ENCODE measurements at regions not wholly inside any gene's neighbourhood (a gene's known extent, or its start where the extent isn't known, plus 50 kb on each side); places are given as distances from the start of the nearest gene placed in this dataset.

DNA sequence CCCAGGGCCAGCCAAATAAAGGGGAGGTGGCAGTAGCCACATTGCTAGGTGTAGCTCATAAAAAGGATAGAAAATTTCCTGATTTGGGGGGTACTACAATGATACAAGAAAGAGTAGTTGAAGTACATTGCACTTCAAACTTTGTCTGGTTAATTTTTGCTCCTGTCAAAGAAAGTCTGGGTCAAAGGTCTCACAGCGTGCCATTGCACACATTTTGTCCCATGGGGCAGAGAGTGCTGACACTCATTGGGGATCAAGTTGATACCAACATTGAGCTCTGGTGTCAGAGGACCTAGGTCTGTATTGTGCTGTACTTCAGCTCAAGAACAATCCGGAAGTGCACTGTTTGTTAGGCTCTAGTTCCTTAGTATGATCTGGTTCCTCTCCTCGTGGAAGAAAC, 229.2 kb upstream of the AGTR2 start:
- no peak for DNase-seq (ENCODE audit: low spot score in 2 of 2, unreplicated experiment in 2 of 2)
- no peak overlapping the region for H3K27ac Mint-ChIP-seq
- no peak overlapping the region for H3K4me3 Mint-ChIP-seq
- H3K9me3 Mint-ChIP-seq = peaks cover 25% of the 10 kb centered on the region
- H3K36me3 Mint-ChIP-seq = peaks cover 57% of the 10 kb centered on the region
- TF ChIP-seq, protein P1, sequence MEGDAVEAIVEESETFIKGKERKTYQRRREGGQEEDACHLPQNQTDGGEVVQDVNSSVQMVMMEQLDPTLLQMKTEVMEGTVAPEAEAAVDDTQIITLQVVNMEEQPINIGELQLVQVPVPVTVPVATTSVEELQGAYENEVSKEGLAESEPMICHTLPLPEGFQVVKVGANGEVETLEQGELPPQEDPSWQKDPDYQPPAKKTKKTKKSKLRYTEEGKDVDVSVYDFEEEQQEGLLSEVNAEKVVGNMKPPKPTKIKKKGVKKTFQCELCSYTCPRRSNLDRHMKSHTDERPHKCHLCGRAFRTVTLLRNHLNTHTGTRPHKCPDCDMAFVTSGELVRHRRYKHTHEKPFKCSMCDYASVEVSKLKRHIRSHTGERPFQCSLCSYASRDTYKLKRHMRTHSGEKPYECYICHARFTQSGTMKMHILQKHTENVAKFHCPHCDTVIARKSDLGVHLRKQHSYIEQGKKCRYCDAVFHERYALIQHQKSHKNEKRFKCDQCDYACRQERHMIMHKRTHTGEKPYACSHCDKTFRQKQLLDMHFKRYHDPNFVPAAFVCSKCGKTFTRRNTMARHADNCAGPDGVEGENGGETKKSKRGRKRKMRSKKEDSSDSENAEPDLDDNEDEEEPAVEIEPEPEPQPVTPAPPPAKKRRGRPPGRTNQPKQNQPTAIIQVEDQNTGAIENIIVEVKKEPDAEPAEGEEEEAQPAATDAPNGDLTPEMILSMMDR (IDR thresholded peaks at IDR 0.05; ENCODE audit: unreplicated experiment) = no peak
- no peaks in the 10 kb centered on the region for H3K27me3 Mint-ChIP-seq (ENCODE audit: low read depth)
- H3K4me1 Mint-ChIP-seq = no peaks in the 10 kb centered on the region

DNA sequence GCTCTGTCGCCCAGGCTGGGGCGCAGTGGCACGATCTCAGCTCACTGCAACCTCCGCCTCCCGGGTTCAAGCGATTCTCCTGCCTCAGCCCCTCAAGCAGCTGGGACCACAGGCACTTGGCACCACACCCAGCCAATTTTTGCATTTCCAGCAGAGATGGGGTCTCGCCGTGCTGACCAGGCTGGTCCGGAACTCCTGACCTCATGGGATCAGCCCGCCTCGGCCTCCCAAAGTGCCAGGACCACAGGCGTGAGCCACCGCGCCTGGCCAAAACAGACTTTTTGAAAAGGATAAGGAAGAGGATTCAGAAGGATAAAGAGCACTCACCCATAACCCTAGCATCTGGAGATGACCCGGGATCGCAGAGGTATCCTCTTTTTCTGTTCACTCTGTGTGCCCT, 224.5 kb upstream of the AGTR2 start:
- Mint-ChIP-seq H3K27me3 (ENCODE audit: low read depth) (no peaks in the 10 kb centered on the region), H3K9me3 (peaks cover 8% of the 10 kb centered on the region), H3K4me3 (no peak overlapping the region), H3K27ac (no peak overlapping the region), H3K36me3 (peaks cover 48% of the 10 kb centered on the region), H3K4me1 (no peaks in the 10 kb centered on the region)
- DNase-seq (ENCODE audit: low spot score in 2 of 2, unreplicated experiment in 2 of 2) = no peak
- TF ChIP-seq, protein P1 (IDR thresholded peaks at IDR 0.05; ENCODE audit: unreplicated experiment) = no peak

DNA sequence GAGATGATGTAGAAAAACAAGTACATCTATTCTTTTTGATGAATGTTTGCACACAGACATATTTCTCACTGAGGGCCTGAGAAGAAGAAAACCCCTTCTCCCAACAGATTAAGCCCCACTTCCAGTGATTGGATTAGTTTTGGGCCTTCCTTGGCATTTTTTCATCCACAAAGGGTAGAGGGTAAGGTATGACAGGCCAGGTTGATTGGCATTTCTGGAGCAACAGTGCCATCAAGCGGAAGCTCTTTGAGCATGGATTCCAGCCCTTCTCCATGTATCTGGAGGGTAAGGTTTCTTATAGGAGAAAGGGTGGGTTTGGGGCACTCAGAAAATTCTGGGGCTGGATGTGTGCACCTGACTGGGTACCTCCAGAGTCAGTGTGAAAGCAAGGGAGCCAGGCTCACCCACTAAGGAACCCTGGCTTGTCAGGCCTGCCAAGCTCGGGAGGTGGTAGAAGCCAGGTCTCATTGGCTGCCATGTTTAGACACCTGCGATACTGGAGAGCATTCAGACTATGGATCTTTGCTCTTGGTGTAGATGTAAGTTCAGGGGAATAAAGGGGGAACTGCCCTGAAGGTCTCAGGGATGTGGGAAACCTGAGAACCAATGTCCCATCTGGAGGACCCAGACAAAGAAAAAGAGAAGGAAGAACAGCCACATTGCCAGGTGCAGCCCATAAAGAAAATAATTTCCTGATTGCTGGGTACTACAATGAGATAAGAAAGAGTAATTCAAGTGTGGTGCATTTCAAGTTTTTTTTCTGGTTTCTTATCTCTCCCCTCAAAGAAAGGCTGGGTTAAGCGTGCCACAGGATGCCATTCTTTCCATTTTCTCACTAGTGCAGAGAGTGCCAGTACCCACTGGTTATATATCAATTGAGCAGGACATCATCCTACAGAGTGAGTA, 222.3 kb upstream of the AGTR2 start:
- Mint-ChIP-seq H3K27me3 (ENCODE audit: low read depth) (no peaks in the 10 kb centered on the region), H3K27ac (no peak overlapping the region), H3K36me3 (peaks cover 43% of the 10 kb centered on the region), H3K4me1 (no peaks in the 10 kb centered on the region), H3K4me3 (no peak overlapping the region), H3K9me3 (peaks cover 11% of the 10 kb centered on the region)
- TF ChIP-seq, protein P1 (IDR thresholded peaks at IDR 0.05; ENCODE audit: unreplicated experiment) = no peak
- no peak for DNase-seq (ENCODE audit: low spot score in 2 of 2, unreplicated experiment in 2 of 2)

DNA sequence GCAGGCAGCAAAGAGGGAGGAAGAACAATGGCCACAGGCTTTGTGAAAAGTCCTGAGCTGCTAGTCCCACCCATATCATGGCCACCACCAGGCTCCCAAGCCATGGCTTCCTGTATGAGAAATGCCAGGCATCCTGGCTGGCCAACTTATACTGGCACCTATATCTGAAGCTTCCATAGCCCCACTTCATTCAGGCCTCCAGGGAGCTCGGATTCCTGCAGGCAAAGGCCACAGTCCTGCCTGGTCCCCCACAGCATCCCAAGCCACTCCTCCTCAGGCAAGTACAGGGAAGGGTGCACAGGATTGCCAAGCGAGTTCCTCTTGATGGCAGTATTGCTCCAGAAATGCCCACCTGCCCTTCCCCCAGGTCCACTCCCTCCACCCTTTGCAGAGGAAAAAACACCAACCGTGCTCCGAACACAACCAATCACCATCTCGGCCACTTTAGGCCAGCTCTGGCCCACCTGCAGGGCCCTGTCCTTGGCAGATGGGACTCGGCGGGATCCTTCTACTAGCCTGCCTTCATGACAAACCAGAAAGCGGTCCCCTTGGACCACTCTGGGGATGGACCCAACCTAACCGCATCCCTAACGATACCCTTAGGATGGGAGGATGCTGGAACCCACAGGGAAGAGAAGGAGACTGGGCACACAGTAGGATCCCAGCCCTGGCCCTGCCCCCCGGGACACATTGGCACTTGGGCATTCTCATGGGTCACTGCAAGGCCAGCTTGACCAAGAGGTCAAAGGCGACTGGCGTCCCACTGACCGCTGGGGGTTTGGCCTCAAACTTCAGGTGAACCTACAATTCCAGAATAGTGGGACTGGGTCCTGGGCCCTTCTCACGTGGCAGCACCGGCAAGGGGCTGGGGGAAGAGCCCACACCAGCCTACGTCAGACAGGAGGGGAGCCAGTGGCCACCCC, 220.4 kb upstream of the AGTR2 start:
- Mint-ChIP-seq H3K36me3 (peaks cover 34% of the 10 kb centered on the region), H3K4me1 (no peaks in the 10 kb centered on the region), H3K27ac (no peak overlapping the region), H3K4me3 (no peak overlapping the region), H3K9me3 (peaks cover 6% of the 10 kb centered on the region), H3K27me3 (ENCODE audit: low read depth) (no peaks in the 10 kb centered on the region)
- DNase-seq (ENCODE audit: low spot score in 2 of 2, unreplicated experiment in 2 of 2) = no peak
- TF ChIP-seq, protein P1 (IDR thresholded peaks at IDR 0.05; ENCODE audit: unreplicated experiment) = no peak

DNA sequence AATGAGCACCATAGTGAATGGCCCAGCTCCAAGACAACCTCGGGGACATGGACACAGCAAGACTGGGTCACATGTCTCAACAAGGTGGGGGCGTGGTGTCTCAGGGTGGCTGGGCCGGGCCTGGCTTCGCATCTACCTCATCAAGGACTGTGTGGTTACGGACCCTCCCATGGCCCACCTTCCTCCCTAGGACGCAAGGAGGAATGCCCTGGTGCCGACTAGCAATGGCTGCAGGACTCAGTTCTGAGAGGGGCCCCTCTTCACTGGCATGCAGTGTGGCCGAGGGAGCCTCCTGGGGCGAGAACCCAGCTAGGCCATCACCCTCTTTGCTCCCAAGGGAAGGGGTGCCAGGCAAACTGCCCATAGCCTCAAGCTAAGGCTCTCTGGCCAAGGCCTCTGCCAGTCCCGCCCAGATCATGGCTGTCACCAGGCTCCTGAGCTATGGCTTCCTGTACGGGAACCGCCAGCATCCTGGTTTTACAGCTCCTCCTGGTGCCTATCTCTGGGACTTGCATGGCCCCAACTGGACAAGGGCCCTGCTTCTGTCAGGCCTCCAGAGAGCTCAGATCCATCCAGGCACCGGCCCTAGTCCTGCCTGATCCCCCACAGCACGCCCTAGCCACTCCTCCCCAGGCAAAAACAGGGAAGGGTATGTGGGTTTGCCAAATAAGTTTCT, 218.0 kb upstream of the AGTR2 start:
- Mint-ChIP-seq H3K9me3 (peaks cover 6% of the 10 kb centered on the region), H3K36me3 (peaks cover 21% of the 10 kb centered on the region), H3K4me3 (no peak overlapping the region), H3K27ac (no peak overlapping the region), H3K27me3 (ENCODE audit: low read depth) (no peaks in the 10 kb centered on the region), H3K4me1 (no peaks in the 10 kb centered on the region)
- TF ChIP-seq, protein P1 (IDR thresholded peaks at IDR 0.05; ENCODE audit: unreplicated experiment) = no peak
- DNase-seq (ENCODE audit: low spot score in 2 of 2, unreplicated experiment in 2 of 2) = no peak

Measured in mesothelial cell of epicardium (in vitro differentiated cells).